Ascending aorta (tissue), 2 donors: ENCODE measurements at regions not wholly inside any gene's neighbourhood (a gene's known extent, or its start where the extent isn't known, plus 50 kb on each side); places are given as distances from the start of the nearest gene placed in this dataset.

Experiments used
- DNase-seq, 2 donors: peaks; one replicate each; pipeline ENCODE4 v3.0.0-alpha.2; 2019; ENCODE audit warnings: low spot score in 2 of 2
- H3K27ac ChIP-seq, 2 donors: fragments of 200-600 bp; sonication (generic); one replicate each; pipeline ENCODE4 v1.5.1; 2016 to 2017; ENCODE audit warnings: mild to moderate bottlenecking in 1 of 2
- H3K27me3 ChIP-seq: fragments of 200-600 bp; sonication (generic); one replicate; pipeline ENCODE4 v1.5.1; 2017
- H3K36me3 ChIP-seq, 2 donors: fragments of 200-600 bp; sonication (generic); one replicate each; pipeline ENCODE4 v1.5.1; 2016
- H3K4me1 ChIP-seq, 2 donors: fragments of 200-600 bp; sonication (generic); one replicate each; pipeline ENCODE4 v1.5.1; 2016 to 2017; ENCODE audit warnings: mild to moderate bottlenecking in 1 of 2
- H3K4me3 ChIP-seq, 2 donors: fragments of 200-600 bp; sonication (generic); one replicate each; pipeline ENCODE4 v1.5.1; 2016 to 2017; ENCODE audit warnings: mild to moderate bottlenecking in 1 of 2
- H3K9me3 ChIP-seq, 2 donors: fragments of 200-600 bp; sonication (generic); one replicate each; pipeline ENCODE4 v1.5.1; 2016
- intact Hi-C: fragments of 100-400 bp; cut with DNase I; formaldehyde crosslinking; loops from one replicate; pipeline ENCODE4 v1.15.1; 2023
- TF ChIP-seq, protein P1 (sequence below), 3 experiments: fragments of 200-600 bp in 2 of 3; fragments of 450-650 bp in 1 of 3; sonication (generic) in 2 of 3; IDR thresholded peaks; one replicate each; pipeline ENCODE4 v1.5.1; 2016 to 2019; ENCODE audit warnings: antibody characterized with exemption in 3 of 3, mild to moderate bottlenecking in 1 of 3, moderate library complexity in 1 of 3

DNA sequence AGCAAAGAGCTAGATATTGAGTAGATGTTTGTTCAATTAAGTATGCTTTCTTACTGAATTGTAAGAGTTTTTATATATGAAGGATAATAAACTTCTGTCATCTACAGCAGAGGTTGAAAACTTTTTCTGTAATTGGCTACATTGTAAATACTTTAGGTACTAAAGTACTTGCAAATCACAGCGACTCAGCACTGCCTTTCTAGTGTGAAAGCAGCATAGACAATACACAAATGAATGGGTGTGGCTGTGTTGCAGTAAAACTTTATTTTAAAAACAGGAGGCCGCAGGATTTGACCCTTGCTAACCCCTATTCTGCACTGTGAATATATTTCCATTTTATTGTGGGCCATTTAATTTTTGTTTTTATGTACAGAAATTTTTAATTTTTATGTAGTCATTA is 104.3 kb upstream of the TMC3 start:
- H3K36me3 ChIP-seq = no peaks in the 10 kb centered on the region
- H3K4me1 ChIP-seq = no peaks in the 10 kb centered on the region
- no peak overlapping the region for H3K27ac ChIP-seq
- H3K27me3 ChIP-seq = no peaks in the 10 kb centered on the region
- DNase-seq = no peak
- H3K4me3 ChIP-seq = no peak overlapping the region
- no peaks in the 10 kb centered on the region for H3K9me3 ChIP-seq
- intact Hi-C loops = no loop called here
- TF ChIP-seq, protein P1, sequence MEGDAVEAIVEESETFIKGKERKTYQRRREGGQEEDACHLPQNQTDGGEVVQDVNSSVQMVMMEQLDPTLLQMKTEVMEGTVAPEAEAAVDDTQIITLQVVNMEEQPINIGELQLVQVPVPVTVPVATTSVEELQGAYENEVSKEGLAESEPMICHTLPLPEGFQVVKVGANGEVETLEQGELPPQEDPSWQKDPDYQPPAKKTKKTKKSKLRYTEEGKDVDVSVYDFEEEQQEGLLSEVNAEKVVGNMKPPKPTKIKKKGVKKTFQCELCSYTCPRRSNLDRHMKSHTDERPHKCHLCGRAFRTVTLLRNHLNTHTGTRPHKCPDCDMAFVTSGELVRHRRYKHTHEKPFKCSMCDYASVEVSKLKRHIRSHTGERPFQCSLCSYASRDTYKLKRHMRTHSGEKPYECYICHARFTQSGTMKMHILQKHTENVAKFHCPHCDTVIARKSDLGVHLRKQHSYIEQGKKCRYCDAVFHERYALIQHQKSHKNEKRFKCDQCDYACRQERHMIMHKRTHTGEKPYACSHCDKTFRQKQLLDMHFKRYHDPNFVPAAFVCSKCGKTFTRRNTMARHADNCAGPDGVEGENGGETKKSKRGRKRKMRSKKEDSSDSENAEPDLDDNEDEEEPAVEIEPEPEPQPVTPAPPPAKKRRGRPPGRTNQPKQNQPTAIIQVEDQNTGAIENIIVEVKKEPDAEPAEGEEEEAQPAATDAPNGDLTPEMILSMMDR (IDR thresholded peaks at IDR 0.05) = no peak

DNA sequence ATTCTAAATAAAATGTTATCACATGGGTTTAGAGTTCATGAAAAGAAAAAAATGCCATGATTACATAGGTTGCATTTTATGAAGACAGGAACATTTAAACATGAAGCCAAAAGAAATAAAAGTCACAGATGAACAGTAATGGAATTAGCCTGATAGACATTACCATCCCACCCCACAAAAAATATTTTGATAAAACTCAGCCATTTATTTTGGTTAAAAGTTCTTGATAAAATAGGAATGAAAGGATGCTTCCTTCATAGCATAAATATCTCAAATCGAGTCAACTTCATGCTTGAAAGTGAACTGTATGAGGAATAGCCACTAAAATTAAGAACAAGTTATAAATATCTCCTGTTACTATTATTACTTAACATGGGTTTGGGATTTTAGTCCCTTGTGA is 101.9 kb upstream of the TMC3 start:
- no peak overlapping the region for H3K27ac ChIP-seq
- TF ChIP-seq, protein P1 (IDR thresholded peaks at IDR 0.05) = no peak
- no peaks in the 10 kb centered on the region for H3K27me3 ChIP-seq
- H3K4me1 ChIP-seq = no peaks in the 10 kb centered on the region
- no peak overlapping the region for H3K4me3 ChIP-seq
- intact Hi-C loops = no loop called here
- DNase-seq = no peak
- H3K9me3 ChIP-seq = no peaks in the 10 kb centered on the region
- H3K36me3 ChIP-seq = no peaks in the 10 kb centered on the region

DNA sequence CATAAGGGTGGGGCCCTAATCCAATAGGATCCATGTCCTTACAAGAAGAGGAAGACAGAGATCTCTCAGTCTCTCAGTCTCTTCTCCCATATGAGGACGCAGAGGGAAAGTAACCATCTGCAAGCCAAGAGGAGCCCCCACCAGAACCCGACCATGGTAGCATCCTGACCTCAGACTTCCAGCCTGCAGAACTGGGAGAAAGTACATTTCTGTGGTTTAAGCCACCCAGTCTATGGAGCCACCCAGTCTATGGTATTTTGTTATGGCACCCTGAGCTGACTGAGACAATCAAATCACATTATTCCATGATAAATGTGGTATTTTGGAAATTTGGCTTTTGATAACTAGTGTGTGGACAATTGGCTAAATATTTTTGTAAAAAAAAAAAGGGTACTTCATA is 101.5 kb upstream of the TMC3 start:
- Histone ChIP-seq H3K4me3 (no peak overlapping the region), H3K9me3 (no peaks in the 10 kb centered on the region), H3K4me1 (no peaks in the 10 kb centered on the region), H3K36me3 (no peaks in the 10 kb centered on the region), H3K27me3 (no peaks in the 10 kb centered on the region), H3K27ac (no peak overlapping the region)
- no peak for DNase-seq
- intact Hi-C loops = no loop called here
- TF ChIP-seq, protein P1 (IDR thresholded peaks at IDR 0.05) = no peak

DNA sequence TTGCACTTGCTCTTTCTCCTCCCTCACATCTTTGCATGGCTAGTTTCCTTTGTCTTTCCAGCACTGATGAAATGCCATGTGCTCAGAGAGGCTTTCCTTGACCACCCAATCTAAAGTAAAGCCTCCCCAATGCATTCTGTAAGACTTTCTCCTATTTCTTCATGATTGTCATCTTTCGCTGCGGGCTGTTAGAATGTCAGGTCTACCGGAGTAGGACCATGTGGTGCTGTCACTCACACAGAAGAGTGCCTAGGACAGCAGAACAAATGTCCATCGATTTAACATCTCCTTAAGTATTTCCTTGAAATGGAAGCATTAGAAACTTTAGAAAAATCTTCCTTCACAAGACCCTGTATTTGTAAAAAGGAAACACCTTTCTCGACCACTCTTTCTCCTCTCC is 99.9 kb upstream of the TMC3 start:
- intact Hi-C loops = no loop called here
- Histone ChIP-seq H3K9me3 (no peaks in the 10 kb centered on the region), H3K4me3 (no peak overlapping the region), H3K36me3 (no peaks in the 10 kb centered on the region), H3K27me3 (no peaks in the 10 kb centered on the region), H3K27ac (no peak overlapping the region), H3K4me1 (no peaks in the 10 kb centered on the region)
- TF ChIP-seq, protein P1 (IDR thresholded peaks at IDR 0.05) = no peak
- DNase-seq = no peak

DNA sequence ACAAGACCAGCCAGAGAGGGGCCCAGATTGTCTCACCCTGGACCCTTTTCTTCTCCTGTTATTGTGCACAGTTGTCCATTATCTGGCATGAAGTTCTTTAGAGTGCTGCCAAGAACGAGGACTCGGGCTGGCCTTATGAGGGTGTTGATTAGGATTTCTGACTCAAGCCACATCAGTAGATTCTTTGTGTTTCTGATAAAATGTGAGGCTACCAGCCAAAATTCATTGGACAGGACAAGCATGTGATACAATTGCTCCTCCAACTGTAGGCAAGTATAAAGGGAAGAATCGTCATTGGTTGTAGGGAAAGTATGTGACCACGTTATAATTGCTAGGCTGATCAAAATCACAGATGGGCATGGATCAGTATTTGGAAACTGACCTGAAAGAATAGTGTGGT is 99.2 kb upstream of the TMC3 start:
- H3K36me3 ChIP-seq = no peaks in the 10 kb centered on the region
- H3K27ac ChIP-seq = no peak overlapping the region
- no peak overlapping the region for H3K4me3 ChIP-seq
- TF ChIP-seq, protein P1 (IDR thresholded peaks at IDR 0.05) = no peak
- intact Hi-C loops = no loop called here
- no peak for DNase-seq
- H3K4me1 ChIP-seq = no peaks in the 10 kb centered on the region
- no peaks in the 10 kb centered on the region for H3K9me3 ChIP-seq
- H3K27me3 ChIP-seq = no peaks in the 10 kb centered on the region

DNA sequence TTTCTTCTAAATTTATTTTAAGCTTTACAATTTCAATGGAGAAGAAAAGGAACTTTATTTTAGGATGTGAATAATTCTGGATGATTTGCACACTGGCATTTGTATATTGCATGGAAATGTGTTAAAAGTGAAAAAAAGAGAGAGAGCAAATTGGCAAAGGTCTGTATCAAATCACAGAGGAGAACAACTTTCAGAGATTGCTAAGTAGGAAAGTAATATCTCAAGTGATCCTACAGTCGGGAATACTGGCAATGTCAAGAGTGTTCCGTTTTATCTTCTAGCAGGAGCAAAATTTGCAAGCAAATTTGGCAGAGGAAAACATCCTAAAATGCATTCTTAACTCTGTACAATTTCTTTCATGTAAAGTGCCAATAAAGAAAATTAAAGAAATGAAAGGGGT is 97.1 kb upstream of the TMC3 start:
- intact Hi-C loops = no loop called here
- TF ChIP-seq, protein P1 (IDR thresholded peaks at IDR 0.05) = no peak

More for the DNA sequence above, 97.1 kb upstream of the TMC3 start:
- no peaks in the 10 kb centered on the region for H3K27me3 ChIP-seq
- no peaks in the 10 kb centered on the region for H3K4me1 ChIP-seq
- no peak overlapping the region for H3K27ac ChIP-seq
- H3K9me3 ChIP-seq = no peaks in the 10 kb centered on the region
- H3K36me3 ChIP-seq = no peaks in the 10 kb centered on the region
- H3K4me3 ChIP-seq = no peak overlapping the region
- no peak for DNase-seq
